H1 (cell line): ENCODE measurements at regions not wholly inside any gene's neighbourhood (a gene's known extent, or its start where the extent isn't known, plus 50 kb on each side); places are given as distances from the start of the nearest gene placed in this dataset.

Experiments
- CTBP2 ChIP-seq: IDR thresholded peaks from 2 replicates; pipeline ENCODE4 v1.7.0; 2011; ENCODE audit warnings: borderline replicate concordance, mild to moderate bottlenecking, moderate library complexity, mixed read lengths, low read length; ENCODE audit not compliant: insufficient read depth, insufficient read length
- MAX ChIP-seq: IDR thresholded peaks from 2 replicates; pipeline ENCODE4 v1.6.1; 2012; ENCODE audit warnings: inconsistent platforms
- RFX5 ChIP-seq: IDR thresholded peaks from 2 replicates; pipeline ENCODE4 v1.6.1; 2011; ENCODE audit warnings: low read depth, low read length, improper control_type of control experiment, borderline replicate concordance
- SP4 ChIP-seq: IDR thresholded peaks from 2 replicates; pipeline ENCODE4 v1.6.1; 2012; ENCODE audit warnings: low read length, inconsistent platforms
- SRF ChIP-seq: IDR thresholded peaks from 2 replicates; pipeline ENCODE4 v1.6.1; 2011; ENCODE audit warnings: mild to moderate bottlenecking, low read depth, low read length, moderate library complexity
- TAF7 ChIP-seq: optimal IDR thresholded peaks from 2 replicates; pipeline ENCODE3; 2011; ENCODE audit warnings: low read depth, mild to moderate bottlenecking, inconsistent platforms, low read length, moderate library complexity, borderline replicate concordance
- TF ChIP-seq, protein P1 (sequence below): IDR thresholded peaks from 2 replicates; pipeline ENCODE4 v1.6.1; 2012; ENCODE audit warnings: low read length, inconsistent platforms

DNA sequence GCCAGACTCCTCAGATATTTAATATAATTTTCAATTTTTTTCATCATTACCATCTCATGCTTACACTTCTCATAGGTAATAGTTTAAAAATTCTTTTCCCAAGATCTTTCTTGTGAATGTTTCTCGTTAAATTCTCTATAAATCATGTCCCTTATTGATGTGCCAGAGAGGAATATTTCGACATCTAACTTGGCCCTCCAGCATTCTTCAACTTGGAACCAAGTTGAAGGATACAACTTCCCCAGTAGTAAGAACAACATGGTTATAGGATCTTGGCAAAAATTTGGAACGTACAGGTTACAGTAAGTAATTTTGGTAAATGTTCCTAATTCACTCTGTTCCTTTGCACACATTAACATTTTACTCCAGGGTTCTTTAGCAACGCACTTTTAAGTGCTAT is 731.8 kb downstream of the CDH11 start (continued):
- TF ChIP-seq SP4 (no peak), MAX (no peak), RFX5 (no peak), TAF7 (no peak), CTBP2 (no peak), SRF (no peak)
- TF ChIP-seq, protein P1, sequence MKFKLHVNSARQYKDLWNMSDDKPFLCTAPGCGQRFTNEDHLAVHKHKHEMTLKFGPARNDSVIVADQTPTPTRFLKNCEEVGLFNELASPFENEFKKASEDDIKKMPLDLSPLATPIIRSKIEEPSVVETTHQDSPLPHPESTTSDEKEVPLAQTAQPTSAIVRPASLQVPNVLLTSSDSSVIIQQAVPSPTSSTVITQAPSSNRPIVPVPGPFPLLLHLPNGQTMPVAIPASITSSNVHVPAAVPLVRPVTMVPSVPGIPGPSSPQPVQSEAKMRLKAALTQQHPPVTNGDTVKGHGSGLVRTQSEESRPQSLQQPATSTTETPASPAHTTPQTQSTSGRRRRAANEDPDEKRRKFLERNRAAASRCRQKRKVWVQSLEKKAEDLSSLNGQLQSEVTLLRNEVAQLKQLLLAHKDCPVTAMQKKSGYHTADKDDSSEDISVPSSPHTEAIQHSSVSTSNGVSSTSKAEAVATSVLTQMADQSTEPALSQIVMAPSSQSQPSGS, result no peak
